GM13977 (cell line): ENCODE measurements at regions not wholly inside any gene's neighbourhood (a gene's known extent, or its start where the extent isn't known, plus 50 kb on each side); places are given as distances from the start of the nearest gene placed in this dataset.

Experiments used
- DNase-seq: peaks from one replicate; pipeline ENCODE4 v3.0.0; 2012; ENCODE audit warnings: low spot score
- CTCF ChIP-seq: IDR thresholded peaks from 2 replicates; pipeline ENCODE4 v1.5.1; 2012; ENCODE audit warnings: mild to moderate bottlenecking, control low read depth; ENCODE audit not compliant: insufficient read depth; ENCODE audit errors: extremely low read depth, missing control alignments
- in situ Hi-C: fragments of 300-500 bp; cut with MboI; formaldehyde crosslinking; loops from one replicate; pipeline ENCODE4 v1.12.0; 2022; ENCODE audit warnings: low sequenced_read_pairs, low pct_unique_long_range_greater_than_20kb, mixed read lengths, inconsistent platforms; ENCODE audit not compliant: unreplicated experiment

GRCh38 chr7:26549281-26549944 lies 257.8 kb downstream of the SNX10 start:
- no peak for TF ChIP-seq CTCF
- no peak for DNase-seq
- in situ Hi-C loops = no loop called here

GRCh38 chr7:26550492-26550891 lies 258.8 kb downstream of the SNX10 start:
- DNase-seq = no peak
- in situ Hi-C loops = no loop called here
- TF ChIP-seq CTCF = no peak

- DNase-seq = no peak
- no peak for TF ChIP-seq CTCF
- in situ Hi-C loops = no loop called here
These were observed 260.1 kb downstream of the SNX10 start for GRCh38 chr7:26551740-26552139.

- DNase-seq = no peak
- in situ Hi-C loops = no loop called here
- TF ChIP-seq CTCF = no peak
These were observed 261.5 kb downstream of the SNX10 start for GRCh38 chr7:26553128-26553527.

- in situ Hi-C loops = no loop called here
- no peak for TF ChIP-seq CTCF
- no peak for DNase-seq
These were observed 261.9 kb downstream of the SNX10 start for GRCh38 chr7:26553582-26553981.

GRCh38 chr7:26554952-26555351 lies 263.3 kb downstream of the SNX10 start:
- no peak for TF ChIP-seq CTCF
- DNase-seq = no peak
- in situ Hi-C loops = no loop called here
